A549 (cell line): ENCODE measurements at regions not wholly inside any gene's neighbourhood (a gene's known extent, or its start where the extent isn't known, plus 50 kb on each side); places are given as distances from the start of the nearest gene placed in this dataset.

Experiments
- ATAC-seq, 2 experiments: fragments of 200-7000 bp in 1 of 2; fragments of >200 bp in 1 of 2; cut with Nextera tagmentation in 1 of 2; cut with Tn5 transposase in 1 of 2; 3 replicates each; pipeline versions ENCODE4 v1.8.0 to v1.9.1; 2018 to 2020; ENCODE audit warnings: mild to moderate bottlenecking in 1 of 2, moderate library complexity in 1 of 2
- CTCF ChIA-PET: fragments of 300-600 bp; sonication (Branson Sonifier 250); formaldehyde crosslinking; extraction: SDS; loops from one replicate; lab custom pipeline; 2021; ENCODE audit warnings: antibody characterized with exemption, inconsistent platforms; lab: Yijun Ruan, JAX
- POLR2A ChIA-PET: fragments of 350-600 bp; formaldehyde crosslinking; extraction: SDS; loops from one replicate; lab custom pipeline; 2021; ENCODE audit warnings: antibody characterized with exemption, inconsistent platforms; lab: Yijun Ruan, JAX
- DNase-seq, 2 experiments: peaks; one replicate each; pipeline versions ENCODE4 v3.0.0 to v3.0.0-alpha.2; 2011 to 2016; ENCODE audit warnings: low read depth in 1 of 2, low spot score in 1 of 2
- FAIRE-seq: peaks from 2 replicates; lab custom pipeline; 2011; peaks lifted over from hg19 to GRCh38; lab: Jason Lieb, UNC
- H3K27ac ChIP-seq, 2 experiments: fragments of >200 bp; sonication (Bioruptor Twin); formaldehyde crosslinking; 3 replicates each; pipeline ENCODE4 v1.5.1; 2016 to 2017
- H3K4me1 ChIP-seq: fragments of >200 bp; sonication (Bioruptor Twin); formaldehyde crosslinking; 3 replicates; pipeline ENCODE4 v1.6.1; 2016
- H3K4me2 ChIP-seq: fragments of >200 bp; sonication (Bioruptor Twin); formaldehyde crosslinking; 3 replicates; pipeline ENCODE4 v1.6.1; 2016
- H3K4me3 ChIP-seq: fragments of >200 bp; sonication (Bioruptor Twin); formaldehyde crosslinking; 3 replicates; pipeline ENCODE4 v1.5.1; 2016
- H3K9me3 ChIP-seq: fragments of >200 bp; sonication (Bioruptor Twin); formaldehyde crosslinking; 3 replicates; pipeline ENCODE4 v1.6.1; 2016
- BHLHE40 ChIP-seq: IDR thresholded peaks from 2 replicates; pipeline ENCODE4 v1.6.1; 2012; ENCODE audit warnings: low read depth, low read length, inconsistent platforms
- CBX2 ChIP-seq: fragments of 200-600 bp; sonication (generic); IDR thresholded peaks from 2 replicates; pipeline ENCODE4 v1.6.1; 2016; ENCODE audit warnings: low read depth, mild to moderate bottlenecking, borderline replicate concordance
- CBX8 ChIP-seq: fragments of 200-600 bp; sonication (generic); IDR thresholded peaks from 2 replicates; pipeline ENCODE4 v1.6.1; 2016
- EHF ChIP-seq: fragments of 250-450 bp; sonication (Bioruptor Pico); IDR thresholded peaks from 2 replicates; pipeline ENCODE4 v1.5.0; 2020; ENCODE audit warnings: mild to moderate bottlenecking
- EP300 ChIP-seq, 2 experiments: fragments of >200 bp; sonication (Bioruptor Twin); formaldehyde crosslinking; IDR thresholded peaks; 2 replicates in 1 of 2; 3 replicates in 1 of 2; pipeline ENCODE4 v1.6.1; 2016 to 2017
- FOSB ChIP-seq: fragments of 250-450 bp; sonication (Bioruptor Pico); IDR thresholded peaks from 2 replicates; pipeline ENCODE4 v1.5.0; 2020; ENCODE audit warnings: mild to moderate bottlenecking, moderate library complexity
- HDAC2 ChIP-seq: fragments of 200-600 bp; sonication (generic); IDR thresholded peaks from 2 replicates; pipeline ENCODE4 v1.6.1; 2016
- HOXB5 ChIP-seq: fragments of 250-450 bp; sonication (Bioruptor Pico); IDR thresholded peaks from 2 replicates; pipeline ENCODE4 v1.5.0; 2020; ENCODE audit warnings: mild to moderate bottlenecking, moderate library complexity
- MAFK ChIP-seq: fragments of 450-650 bp; IDR thresholded peaks from 2 replicates; pipeline ENCODE4 v1.6.1; 2014; ENCODE audit not compliant: partially characterized antibody
- MAZ ChIP-seq: fragments of 150-350 bp; IDR thresholded peaks from 2 replicates; pipeline ENCODE4 v1.6.1; 2014; ENCODE audit warnings: antibody characterized with exemption, low read depth, low read length, borderline replicate concordance
- NFE2L2 ChIP-seq: fragments of 150-350 bp; conservative IDR thresholded peaks from 2 replicates; pipeline ENCODE4 v1.6.1; 2014; ENCODE audit warnings: low read length
- NPAS2 ChIP-seq: fragments of 250-450 bp; sonication (Bioruptor Pico); IDR thresholded peaks from 2 replicates; pipeline ENCODE4 v1.8.0; 2022; ENCODE audit warnings: mild to moderate bottlenecking, moderate library complexity, borderline replicate concordance
- RAD21 ChIP-seq, 2 experiments: fragments of >200 bp in 1 of 2; sonication (Bioruptor Twin) in 1 of 2; formaldehyde crosslinking in 1 of 2; IDR thresholded peaks in 1 of 2; conservative IDR thresholded peaks in 1 of 2; 2 replicates in 1 of 2; 3 replicates in 1 of 2; pipeline ENCODE4 v1.6.1; 2012 to 2018; ENCODE audit warnings: inconsistent platforms in 1 of 2
- SMC3 ChIP-seq: fragments of >200 bp; sonication (Bioruptor Twin); formaldehyde crosslinking; IDR thresholded peaks from 3 replicates; pipeline ENCODE4 v1.6.1; 2018; ENCODE audit warnings: inconsistent platforms
- TFCP2L1 ChIP-seq: fragments of 250-450 bp; sonication (Bioruptor Pico); IDR thresholded peaks from 2 replicates; pipeline ENCODE4 v1.5.0; 2021; ENCODE audit warnings: mild to moderate bottlenecking
- ZFP36 ChIP-seq: fragments of 450-650 bp; IDR thresholded peaks from 2 replicates; pipeline ENCODE4 v1.6.1; 2014; ENCODE audit warnings: borderline replicate concordance; ENCODE audit not compliant: partially characterized antibody
- ZNF302 ChIP-seq: fragments of 250-450 bp; sonication (Bioruptor Pico); IDR thresholded peaks from 2 replicates; pipeline ENCODE4 v1.9.0; 2021; ENCODE audit warnings: inconsistent platforms, mild to moderate bottlenecking, moderate library complexity
- WGBS: methylation state at CpG from one replicate; pipeline ENCODE4 v1.1.6; 2017; ENCODE audit errors: missing lambda C conversion rate; 5-methylcytosine and 5-hydroxymethylcytosine counted together
- TF ChIP-seq, protein P1 (sequence below): IDR thresholded peaks from 2 replicates; pipeline ENCODE4 v1.6.1; 2012; ENCODE audit warnings: low read depth, borderline replicate concordance
- TF ChIP-seq, protein P2 (sequence below): fragments of 200-600 bp; sonication (generic); IDR thresholded peaks from 2 replicates; pipeline ENCODE4 v1.6.1; 2016; ENCODE audit warnings: antibody characterized with exemption, mild to moderate bottlenecking, moderate library complexity
- TF ChIP-seq, protein P3 (sequence below): fragments of >200 bp; sonication (Bioruptor Twin); formaldehyde crosslinking; IDR thresholded peaks from 3 replicates; pipeline ENCODE4 v1.5.1; 2016

DNA sequence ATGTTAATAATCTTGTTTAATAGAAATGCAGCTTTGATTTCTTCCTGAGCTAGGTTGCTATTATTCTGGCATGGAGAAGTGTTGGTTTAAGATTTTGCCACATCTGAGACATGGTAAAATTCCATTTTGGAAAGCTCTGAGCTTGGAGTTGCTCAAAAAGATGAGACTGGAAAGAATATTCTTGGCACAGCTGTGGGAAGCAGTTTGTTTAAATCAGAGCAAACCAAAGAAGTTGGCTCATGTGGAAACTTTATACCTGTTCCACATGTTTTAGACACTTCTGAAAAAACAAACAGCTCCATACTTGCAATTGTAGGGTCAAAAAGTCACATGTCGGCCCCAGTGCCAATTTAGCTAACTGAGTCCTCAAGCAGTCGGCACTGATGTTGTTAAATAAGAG, 116.6 kb downstream of the SLC4A3 start:
- 13% methylated on average over 2 of the region's 2 CpGs for WGBS
- TF ChIP-seq SMC3 (no peak), HOXB5 (CRISPR knock-in tag) (no peak), NPAS2 (CRISPR knock-in tag) (no peak), MAZ (no peak), CBX8 (no peak), TFCP2L1 (CRISPR knock-in tag) (no peak), BHLHE40 (no peak)
- TF ChIP-seq, protein P1, sequence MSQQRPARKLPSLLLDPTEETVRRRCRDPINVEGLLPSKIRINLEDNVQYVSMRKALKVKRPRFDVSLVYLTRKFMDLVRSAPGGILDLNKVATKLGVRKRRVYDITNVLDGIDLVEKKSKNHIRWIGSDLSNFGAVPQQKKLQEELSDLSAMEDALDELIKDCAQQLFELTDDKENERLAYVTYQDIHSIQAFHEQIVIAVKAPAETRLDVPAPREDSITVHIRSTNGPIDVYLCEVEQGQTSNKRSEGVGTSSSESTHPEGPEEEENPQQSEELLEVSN, result no peak
- TF ChIP-seq, protein P2, sequence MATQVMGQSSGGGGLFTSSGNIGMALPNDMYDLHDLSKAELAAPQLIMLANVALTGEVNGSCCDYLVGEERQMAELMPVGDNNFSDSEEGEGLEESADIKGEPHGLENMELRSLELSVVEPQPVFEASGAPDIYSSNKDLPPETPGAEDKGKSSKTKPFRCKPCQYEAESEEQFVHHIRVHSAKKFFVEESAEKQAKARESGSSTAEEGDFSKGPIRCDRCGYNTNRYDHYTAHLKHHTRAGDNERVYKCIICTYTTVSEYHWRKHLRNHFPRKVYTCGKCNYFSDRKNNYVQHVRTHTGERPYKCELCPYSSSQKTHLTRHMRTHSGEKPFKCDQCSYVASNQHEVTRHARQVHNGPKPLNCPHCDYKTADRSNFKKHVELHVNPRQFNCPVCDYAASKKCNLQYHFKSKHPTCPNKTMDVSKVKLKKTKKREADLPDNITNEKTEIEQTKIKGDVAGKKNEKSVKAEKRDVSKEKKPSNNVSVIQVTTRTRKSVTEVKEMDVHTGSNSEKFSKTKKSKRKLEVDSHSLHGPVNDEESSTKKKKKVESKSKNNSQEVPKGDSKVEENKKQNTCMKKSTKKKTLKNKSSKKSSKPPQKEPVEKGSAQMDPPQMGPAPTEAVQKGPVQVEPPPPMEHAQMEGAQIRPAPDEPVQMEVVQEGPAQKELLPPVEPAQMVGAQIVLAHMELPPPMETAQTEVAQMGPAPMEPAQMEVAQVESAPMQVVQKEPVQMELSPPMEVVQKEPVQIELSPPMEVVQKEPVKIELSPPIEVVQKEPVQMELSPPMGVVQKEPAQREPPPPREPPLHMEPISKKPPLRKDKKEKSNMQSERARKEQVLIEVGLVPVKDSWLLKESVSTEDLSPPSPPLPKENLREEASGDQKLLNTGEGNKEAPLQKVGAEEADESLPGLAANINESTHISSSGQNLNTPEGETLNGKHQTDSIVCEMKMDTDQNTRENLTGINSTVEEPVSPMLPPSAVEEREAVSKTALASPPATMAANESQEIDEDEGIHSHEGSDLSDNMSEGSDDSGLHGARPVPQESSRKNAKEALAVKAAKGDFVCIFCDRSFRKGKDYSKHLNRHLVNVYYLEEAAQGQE, result no peak
- TF ChIP-seq, protein P3, sequence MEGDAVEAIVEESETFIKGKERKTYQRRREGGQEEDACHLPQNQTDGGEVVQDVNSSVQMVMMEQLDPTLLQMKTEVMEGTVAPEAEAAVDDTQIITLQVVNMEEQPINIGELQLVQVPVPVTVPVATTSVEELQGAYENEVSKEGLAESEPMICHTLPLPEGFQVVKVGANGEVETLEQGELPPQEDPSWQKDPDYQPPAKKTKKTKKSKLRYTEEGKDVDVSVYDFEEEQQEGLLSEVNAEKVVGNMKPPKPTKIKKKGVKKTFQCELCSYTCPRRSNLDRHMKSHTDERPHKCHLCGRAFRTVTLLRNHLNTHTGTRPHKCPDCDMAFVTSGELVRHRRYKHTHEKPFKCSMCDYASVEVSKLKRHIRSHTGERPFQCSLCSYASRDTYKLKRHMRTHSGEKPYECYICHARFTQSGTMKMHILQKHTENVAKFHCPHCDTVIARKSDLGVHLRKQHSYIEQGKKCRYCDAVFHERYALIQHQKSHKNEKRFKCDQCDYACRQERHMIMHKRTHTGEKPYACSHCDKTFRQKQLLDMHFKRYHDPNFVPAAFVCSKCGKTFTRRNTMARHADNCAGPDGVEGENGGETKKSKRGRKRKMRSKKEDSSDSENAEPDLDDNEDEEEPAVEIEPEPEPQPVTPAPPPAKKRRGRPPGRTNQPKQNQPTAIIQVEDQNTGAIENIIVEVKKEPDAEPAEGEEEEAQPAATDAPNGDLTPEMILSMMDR, result no peak
- POLR2A ChIA-PET, result no interaction called here
- no peak overlapping the region for H3K4me3 ChIP-seq
- H3K4me2 ChIP-seq, result no peak overlapping the region
- no peak overlapping the region for H3K27ac ChIP-seq
- H3K9me3 ChIP-seq, result no peaks in the 10 kb centered on the region
- DNase-seq (no peak), FAIRE-seq (no peak), ATAC-seq (no peak)
- H3K4me1 ChIP-seq, result no peaks in the 10 kb centered on the region
- CTCF ChIA-PET, result interaction anchor here (1.2 to 4.2 kb wide), 5 partner anchors 8 to 1830 kb away, joined by 3 to 17 read pairs (median 5); no protein-coding TSS in a partner anchor

DNA sequence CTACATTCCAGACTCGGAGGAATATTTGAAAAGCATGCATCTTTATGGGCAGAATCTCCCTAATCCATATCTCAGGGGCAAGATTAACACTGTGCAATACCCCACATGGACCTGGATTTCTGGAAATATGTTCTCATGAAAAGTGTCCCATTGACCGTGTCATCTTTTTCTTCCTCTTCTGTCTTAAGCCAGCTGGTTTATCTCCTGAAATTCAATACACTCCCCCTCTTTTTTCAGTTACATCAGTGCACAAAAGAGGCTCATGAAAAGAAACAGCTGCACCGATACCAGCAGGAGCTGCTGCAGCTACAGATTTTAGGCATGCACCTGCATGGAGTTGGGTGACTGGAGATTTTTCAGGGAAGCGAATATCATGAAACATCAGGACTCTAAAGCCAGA, 117.2 kb downstream of the SLC4A3 start:
- ChIA-PET CTCF (interaction anchor here (1.2 to 4.2 kb wide), 4 partner anchors 8 to 1829 kb away, joined by 3 to 17 read pairs (median 5); no protein-coding TSS in a partner anchor), POLR2A (no interaction called here)
- H3K4me1 ChIP-seq, result no peaks in the 10 kb centered on the region
- FAIRE-seq, result no peak
- H3K27ac ChIP-seq, result no peak overlapping the region
- no peak overlapping the region for H3K4me2 ChIP-seq
- no peak for ATAC-seq
- no peak for DNase-seq
- TF ChIP-seq, protein P3, result no peak
- TF ChIP-seq CBX2 (no peak), HDAC2 (no peak), FOSB (CRISPR knock-in tag) (no peak), EP300 (IDR thresholded peaks at IDR 0.05) (no peak), MAFK (no peak), NFE2L2 (no peak), ZFP36 (no peak), RAD21 (conservative IDR thresholded peaks at IDR 0.05 in 1 of 2, IDR thresholded peaks at IDR 0.05 in 1 of 2) (no peak), ZNF302 (CRISPR knock-in tag) (no peak), CBX8 (no peak), MAZ (no peak), EHF (CRISPR knock-in tag) (no peak)
- 21% methylated on average over 4 of the region's 4 CpGs for WGBS
- no peaks in the 10 kb centered on the region for H3K9me3 ChIP-seq
- no peak overlapping the region for H3K4me3 ChIP-seq
